PC-3 (cell line): ENCODE measurements at regions not wholly inside any gene's neighbourhood (a gene's known extent, or its start where the extent isn't known, plus 50 kb on each side); places are given as distances from the start of the nearest gene placed in this dataset.

Source experiments
- EZH2 ChIP-seq: fragments of 300-600 bp; sonication (generic); IDR thresholded peaks from one replicate; pipeline ENCODE4 v1.6.1; 2017; ENCODE audit warnings: antibody characterized with exemption, mild to moderate bottlenecking, low read length; ENCODE audit not compliant: unreplicated experiment
- TF ChIP-seq, protein P1 (sequence below): fragments of 300-600 bp; sonication (generic); conservative IDR thresholded peaks from 2 replicates; pipeline ENCODE4 v1.5.1; 2017; ENCODE audit warnings: antibody characterized with exemption, low read depth, mild to moderate bottlenecking, low read length

DNA sequence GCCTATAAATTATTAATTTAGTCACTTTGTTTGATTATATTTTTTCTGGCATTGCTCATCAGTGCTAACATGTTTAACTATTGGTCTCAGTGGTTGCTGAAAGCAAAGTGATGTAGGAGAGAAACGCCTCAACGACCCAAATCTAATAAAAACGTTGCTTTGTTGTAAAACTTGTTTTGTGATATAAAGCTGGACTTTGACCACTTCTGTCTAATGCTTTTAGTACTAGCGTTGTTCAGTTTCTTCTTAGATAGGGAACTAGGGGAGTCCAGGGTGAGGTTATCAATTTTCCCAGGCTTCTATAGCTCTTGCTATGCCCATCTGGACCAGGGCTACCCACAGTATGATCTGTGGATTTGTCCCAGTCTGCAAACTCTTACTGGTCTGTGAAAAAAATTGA lies 80.6 kb upstream of the TBC1D5 start:
- TF ChIP-seq, protein P1, sequence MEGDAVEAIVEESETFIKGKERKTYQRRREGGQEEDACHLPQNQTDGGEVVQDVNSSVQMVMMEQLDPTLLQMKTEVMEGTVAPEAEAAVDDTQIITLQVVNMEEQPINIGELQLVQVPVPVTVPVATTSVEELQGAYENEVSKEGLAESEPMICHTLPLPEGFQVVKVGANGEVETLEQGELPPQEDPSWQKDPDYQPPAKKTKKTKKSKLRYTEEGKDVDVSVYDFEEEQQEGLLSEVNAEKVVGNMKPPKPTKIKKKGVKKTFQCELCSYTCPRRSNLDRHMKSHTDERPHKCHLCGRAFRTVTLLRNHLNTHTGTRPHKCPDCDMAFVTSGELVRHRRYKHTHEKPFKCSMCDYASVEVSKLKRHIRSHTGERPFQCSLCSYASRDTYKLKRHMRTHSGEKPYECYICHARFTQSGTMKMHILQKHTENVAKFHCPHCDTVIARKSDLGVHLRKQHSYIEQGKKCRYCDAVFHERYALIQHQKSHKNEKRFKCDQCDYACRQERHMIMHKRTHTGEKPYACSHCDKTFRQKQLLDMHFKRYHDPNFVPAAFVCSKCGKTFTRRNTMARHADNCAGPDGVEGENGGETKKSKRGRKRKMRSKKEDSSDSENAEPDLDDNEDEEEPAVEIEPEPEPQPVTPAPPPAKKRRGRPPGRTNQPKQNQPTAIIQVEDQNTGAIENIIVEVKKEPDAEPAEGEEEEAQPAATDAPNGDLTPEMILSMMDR = no peak
- TF ChIP-seq EZH2 = no peak
